CD4-positive, alpha-beta memory T cell (primary cell): ENCODE measurements at regions not wholly inside any gene's neighbourhood (a gene's known extent, or its start where the extent isn't known, plus 50 kb on each side); places are given as distances from the start of the nearest gene placed in this dataset.
"Not testable (repeated sequence)": the region's sequence is repeated elsewhere in the genome, so short reads cannot be mapped to it uniquely, and the experiment has no call there.

Experiments
- CTCF ChIA-PET: fragments of 350-600 bp; sonication (Branson Sonifier 250); formaldehyde crosslinking; loops from one replicate; lab custom pipeline; 2021; ENCODE audit warnings: inconsistent platforms; ENCODE audit not compliant: partially characterized antibody; lab: Charles Lee
- POLR2A ChIA-PET: fragments of 350-600 bp; sonication (Branson Sonifier 250); formaldehyde crosslinking; loops from one replicate; lab custom pipeline; 2021; ENCODE audit not compliant: partially characterized antibody; lab: Charles Lee
- DNase-seq, 5 donors: peaks; one replicate each; pipeline versions ENCODE4 v3.0.0 to v3.0.0-alpha.2; 2020 to 2022; ENCODE audit warnings: mixed read lengths in 1 of 5
- H3K27ac ChIP-seq: one replicate; pipeline ENCODE4 v1.7.0; 2013; ENCODE audit warnings: low read depth, low read length
- H3K27me3 ChIP-seq: 2 replicates; pipeline ENCODE4 v1.7.0; 2013; ENCODE audit warnings: mild to moderate bottlenecking, low read length, moderate library complexity; ENCODE audit not compliant: insufficient read depth
- H3K36me3 ChIP-seq: 2 replicates; pipeline ENCODE4 v1.7.0; 2013; ENCODE audit warnings: mild to moderate bottlenecking, low read length, moderate library complexity; ENCODE audit not compliant: insufficient read depth
- H3K4me1 ChIP-seq: 2 replicates; pipeline ENCODE4 v1.7.0; 2013; ENCODE audit warnings: mild to moderate bottlenecking, low read length, moderate library complexity; ENCODE audit not compliant: insufficient read depth
- H3K4me3 ChIP-seq, 2 donors: one replicate each; pipeline ENCODE4 v1.7.0; 2013; ENCODE audit warnings: low read length in 2 of 2, mild to moderate bottlenecking in 1 of 2
- H3K9me3 ChIP-seq, 2 donors: one replicate each; pipeline ENCODE4 v1.7.0; 2013; ENCODE audit warnings: low read length in 2 of 2, control low read depth in 1 of 2; ENCODE audit not compliant: control insufficient read depth in 1 of 2
- H3K27ac Mint-ChIP-seq, 7 donors: one replicate each; pipeline ENCODE4 v1.8.0; 2020 to 2021; ENCODE audit warnings: mixed read lengths in 7 of 7, mild to moderate bottlenecking in 6 of 7, inconsistent platforms in 3 of 7, moderate library complexity in 3 of 7
- H3K27me3 Mint-ChIP-seq, 2 donors: one replicate each; pipeline ENCODE4 v1.8.0; 2020 to 2021; ENCODE audit warnings: mixed read lengths in 2 of 2
- H3K36me3 Mint-ChIP-seq, 2 donors: one replicate each; pipeline ENCODE4 v1.8.0; 2020 to 2021; ENCODE audit warnings: mixed read lengths in 2 of 2, inconsistent platforms in 1 of 2, mild to moderate bottlenecking in 1 of 2
- H3K4me1 Mint-ChIP-seq, 4 donors: one replicate each; pipeline ENCODE4 v1.8.0; 2020 to 2021; ENCODE audit warnings: mixed read lengths in 4 of 4, mild to moderate bottlenecking in 1 of 4
- H3K4me3 Mint-ChIP-seq, 8 donors: one replicate each; pipeline ENCODE4 v1.8.0; 2020 to 2021; ENCODE audit warnings: mixed read lengths in 8 of 8, mild to moderate bottlenecking in 7 of 8, moderate library complexity in 6 of 8, inconsistent platforms in 3 of 8
- H3K9me3 Mint-ChIP-seq, 8 donors: one replicate each; pipeline ENCODE4 v1.8.0; 2020 to 2021; ENCODE audit warnings: mixed read lengths in 8 of 8, mild to moderate bottlenecking in 5 of 8, inconsistent platforms in 3 of 8, moderate library complexity in 1 of 8
- intact Hi-C: fragments of 100-400 bp; cut with micrococcal nuclease; formaldehyde crosslinking; loops from one replicate; pipeline ENCODE4 v1.15.1; 2023

GRCh38 chr4:64121803-64122202, 287.4 kb downstream of the TECRL start:
- H3K36me3 ChIP-seq: no peaks in the 10 kb centered on the region
- Mint-ChIP-seq H3K4me3 (no peak overlapping the region), H3K27me3 (no peaks in the 10 kb centered on the region), H3K9me3 (peaks cover 0 to 26% (median 6%) of the 10 kb centered on the region in 8 donors), H3K27ac (no peak overlapping the region), H3K36me3 (no peaks in the 10 kb centered on the region), H3K4me1 (no peaks in the 10 kb centered on the region)
- CTCF ChIA-PET: no interaction called here
- no peaks in the 10 kb centered on the region for H3K4me1 ChIP-seq
- H3K27me3 ChIP-seq: no peaks in the 10 kb centered on the region
- POLR2A ChIA-PET: no interaction called here
- intact Hi-C loops: no loop called here
- H3K4me3 ChIP-seq: no peak overlapping the region
- DNase-seq: no peak
- H3K27ac ChIP-seq: no peak overlapping the region
- H3K9me3 ChIP-seq: no peaks in the 10 kb centered on the region

GRCh38 chr4:64105903-64106302, 303.3 kb downstream of the TECRL start:
- H3K9me3 Mint-ChIP-seq: peaks cover 0 to 18% (median 6%) of the 10 kb centered on the region in 8 donors
- H3K4me3 ChIP-seq: no peak overlapping the region

GRCh38 chr4:64095398-64095797, 313.9 kb downstream of the TECRL start:
- intact Hi-C loops: no loop called here
- H3K36me3 ChIP-seq: no peaks in the 10 kb centered on the region

More at GRCh38 chr4:64105903-64106302, 303.3 kb downstream of the TECRL start:
- H3K4me1 ChIP-seq: no peaks in the 10 kb centered on the region
- H3K9me3 ChIP-seq: no peaks in the 10 kb centered on the region
- ChIA-PET POLR2A (no interaction called here), CTCF (no interaction called here)
- H3K27ac ChIP-seq: no peak overlapping the region
- intact Hi-C loops: no loop called here
- Mint-ChIP-seq H3K36me3 (no peaks in the 10 kb centered on the region), H3K4me3 (peak overlapping the region in 1 of 8 donors; percentile 21), H3K27ac (no peak overlapping the region), H3K27me3 (no peaks in the 10 kb centered on the region), H3K4me1 (no peaks in the 10 kb centered on the region)
- H3K36me3 ChIP-seq: no peaks in the 10 kb centered on the region
- no peak for DNase-seq
- no peaks in the 10 kb centered on the region for H3K27me3 ChIP-seq

GRCh38 chr4:64079316-64079715, 329.9 kb downstream of the TECRL start:
- intact Hi-C loops: no loop called here
- CTCF ChIA-PET: no interaction called here
- Mint-ChIP-seq H3K27ac (no peak overlapping the region), H3K4me3 (no peak overlapping the region), H3K9me3 (peaks cover 0 to 13% (median 5%) of the 10 kb centered on the region in 8 donors), H3K4me1 (no peaks in the 10 kb centered on the region), H3K36me3 (no peaks in the 10 kb centered on the region), H3K27me3 (no peaks in the 10 kb centered on the region)
- no peaks in the 10 kb centered on the region for H3K27me3 ChIP-seq
- POLR2A ChIA-PET: no interaction called here
- H3K4me3 ChIP-seq: no peak overlapping the region
- DNase-seq: no peak
- H3K27ac ChIP-seq: no peak overlapping the region
- H3K36me3 ChIP-seq: no peaks in the 10 kb centered on the region
- H3K4me1 ChIP-seq: no peaks in the 10 kb centered on the region
- no peaks in the 10 kb centered on the region for H3K9me3 ChIP-seq

More at GRCh38 chr4:64095398-64095797, 313.9 kb downstream of the TECRL start:
- POLR2A ChIA-PET: no interaction called here
- H3K27me3 ChIP-seq: no peaks in the 10 kb centered on the region
- no peak overlapping the region for H3K4me3 Mint-ChIP-seq
- DNase-seq: no peak
- no peak overlapping the region for H3K27ac ChIP-seq
- H3K27ac Mint-ChIP-seq: no peak overlapping the region
- H3K9me3 Mint-ChIP-seq: peaks cover 2 to 13% (median 8%) of the 10 kb centered on the region in 8 donors
- H3K27me3 Mint-ChIP-seq: no peaks in the 10 kb centered on the region
- H3K4me1 Mint-ChIP-seq: no peaks in the 10 kb centered on the region
- CTCF ChIA-PET: no interaction called here
- H3K36me3 Mint-ChIP-seq: no peaks in the 10 kb centered on the region
- H3K4me1 ChIP-seq: no peaks in the 10 kb centered on the region
- H3K4me3 ChIP-seq: no peak overlapping the region
- H3K9me3 ChIP-seq: no peaks in the 10 kb centered on the region

- H3K4me1 ChIP-seq: no peaks in the 10 kb centered on the region
- Mint-ChIP-seq H3K4me1 (no peaks in the 10 kb centered on the region), H3K27ac (no peak overlapping the region), H3K36me3 (no peaks in the 10 kb centered on the region), H3K4me3 (no peak overlapping the region), H3K9me3 (peaks cover 0 to 15% (median 7%) of the 10 kb centered on the region in 8 donors), H3K27me3 (no peaks in the 10 kb centered on the region)
- H3K36me3 ChIP-seq: no peaks in the 10 kb centered on the region
- POLR2A ChIA-PET: no interaction called here
- DNase-seq: no peak
- H3K4me3 ChIP-seq: no peak overlapping the region
- CTCF ChIA-PET: no interaction called here
- H3K27me3 ChIP-seq: no peaks in the 10 kb centered on the region
- no peaks in the 10 kb centered on the region for H3K9me3 ChIP-seq
- intact Hi-C loops: no loop called here
- H3K27ac ChIP-seq: no peak overlapping the region
Observed at GRCh38 chr4:64068096-64068495, 341.2 kb downstream of the TECRL start.

GRCh38 chr4:64062991-64063390, 346.3 kb downstream of the TECRL start:
- Mint-ChIP-seq H3K27ac (no peak overlapping the region), H3K4me1 (no peaks in the 10 kb centered on the region), H3K9me3 (peaks cover 0 to 9% (median 3%) of the 10 kb centered on the region in 8 donors), H3K27me3 (no peaks in the 10 kb centered on the region), H3K36me3 (no peaks in the 10 kb centered on the region), H3K4me3 (no peak overlapping the region)
- DNase-seq: no peak
- CTCF ChIA-PET: no interaction called here
- H3K4me1 ChIP-seq: no peaks in the 10 kb centered on the region
- H3K36me3 ChIP-seq: no peaks in the 10 kb centered on the region
- POLR2A ChIA-PET: no interaction called here
- no peaks in the 10 kb centered on the region for H3K9me3 ChIP-seq
- H3K27ac ChIP-seq: no peak overlapping the region
- H3K27me3 ChIP-seq: no peaks in the 10 kb centered on the region
- intact Hi-C loops: no loop called here
- no peak overlapping the region for H3K4me3 ChIP-seq

- H3K4me3 ChIP-seq, intact Hi-C loops, H3K36me3 ChIP-seq, H3K4me1 ChIP-seq, H3K36me3 Mint-ChIP-seq, POLR2A ChIA-PET, H3K27ac Mint-ChIP-seq, H3K27me3 ChIP-seq, CTCF ChIA-PET, H3K27ac ChIP-seq, H3K4me3 Mint-ChIP-seq, H3K4me1 Mint-ChIP-seq, H3K27me3 Mint-ChIP-seq, H3K9me3 ChIP-seq: not testable (repeated sequence)
- H3K9me3 Mint-ChIP-seq: peaks cover 0 to 29% (median 10%) of the 10 kb centered on the region in 8 donors
- peak in 1 of 5 donors; percentile 35 for DNase-seq
Observed at GRCh38 chr4:64037033-64037432, 372.2 kb downstream of the TECRL start.

- Mint-ChIP-seq H3K36me3 (no peaks in the 10 kb centered on the region), H3K27me3 (no peaks in the 10 kb centered on the region), H3K4me1 (no peaks in the 10 kb centered on the region), H3K9me3 (peaks cover 4 to 41% (median 20%) of the 10 kb centered on the region in 8 donors), H3K27ac (no peak overlapping the region), H3K4me3 (no peak overlapping the region)
- Histone ChIP-seq H3K27ac (no peak overlapping the region), H3K4me3 (no peak overlapping the region), H3K36me3 (no peaks in the 10 kb centered on the region), H3K9me3 (no peaks in the 10 kb centered on the region), H3K4me1 (no peaks in the 10 kb centered on the region), H3K27me3 (no peaks in the 10 kb centered on the region)
- intact Hi-C loops: no loop called here
- CTCF ChIA-PET: no interaction called here
- POLR2A ChIA-PET: no interaction called here
- DNase-seq: no peak
Observed at GRCh38 chr4:64022560-64022959, 386.7 kb downstream of the TECRL start.
